Cardiac fibroblast (primary cell): ENCODE measurements at regions not wholly inside any gene's neighbourhood (a gene's known extent, or its start where the extent isn't known, plus 50 kb on each side); places are given as distances from the start of the nearest gene placed in this dataset.
A peak's percentile ranks its signal among the peaks of the same experiment; 100 is the strongest.

Source experiments
- DNase-seq, 2 donors: peaks; one replicate each; pipeline versions ENCODE4 v3.0.0 to v3.0.0-alpha.2; 2010; ENCODE audit warnings: low read depth in 2 of 2
- H3K4me3 ChIP-seq, 2 donors: replicated peaks in 1 of 2; 1 replicate in 1 of 2; 2 replicates in 1 of 2; pipeline ENCODE4 v1.5.1; 2011; ENCODE audit warnings: low read depth in 2 of 2, low read length in 2 of 2, mild to moderate bottlenecking in 2 of 2, moderate library complexity in 1 of 2
- CTCF ChIP-seq: IDR thresholded peaks from one replicate; pipeline ENCODE4 v1.5.1; 2011; ENCODE audit warnings: low read depth, mild to moderate bottlenecking, low read length, inconsistent platforms

GRCh38 chr14:85090681-85091080 is 439.3 kb upstream of the FLRT2 start:
- H3K4me3 ChIP-seq: no peak overlapping the region
- no peak for TF ChIP-seq CTCF
- peak in 1 of 2 donors; percentile 11 for DNase-seq

GRCh38 chr14:85093631-85094330 is 436.2 kb upstream of the FLRT2 start:
- peak in 1 of 2 donors; percentile 40 for DNase-seq
- no peak overlapping the region for H3K4me3 ChIP-seq
- no peak for TF ChIP-seq CTCF

- no peak for DNase-seq
- H3K4me3 ChIP-seq: no peak overlapping the region
- no peak for TF ChIP-seq CTCF
Observed at GRCh38 chr14:85102591-85102990, 427.4 kb upstream of the FLRT2 start.

GRCh38 chr14:85106506-85106905 is 423.4 kb upstream of the FLRT2 start:
- no peak overlapping the region for H3K4me3 ChIP-seq
- no peak for DNase-seq
- TF ChIP-seq CTCF: no peak

GRCh38 chr14:85112762-85113161 is 417.2 kb upstream of the FLRT2 start:
- no peak overlapping the region for H3K4me3 ChIP-seq
- no peak for DNase-seq
- TF ChIP-seq CTCF: no peak

- no peak for TF ChIP-seq CTCF
- H3K4me3 ChIP-seq: no peak overlapping the region
- DNase-seq: no peak
Observed at GRCh38 chr14:85115921-85116320, 414.0 kb upstream of the FLRT2 start.

GRCh38 chr14:85118274-85118673 is 411.7 kb upstream of the FLRT2 start:
- TF ChIP-seq CTCF: no peak

More at GRCh38 chr14:85118274-85118673, 411.7 kb upstream of the FLRT2 start:
- DNase-seq: no peak
- no peak overlapping the region for H3K4me3 ChIP-seq
